GM23248 (cell line): ENCODE measurements at regions not wholly inside any gene's neighbourhood (a gene's known extent, or its start where the extent isn't known, plus 50 kb on each side); places are given as distances from the start of the nearest gene placed in this dataset.

Source experiments
- DNase-seq: peaks from one replicate; pipeline ENCODE4 v3.0.0-alpha.2; 2015
- H2AFZ ChIP-seq: fragments of 200-600 bp; sonication (generic); 2 replicates; pipeline ENCODE4 v1.6.1; 2016; ENCODE audit warnings: antibody characterized with exemption
- H3F3A ChIP-seq: fragments of 200-600 bp; sonication (generic); 2 replicates; pipeline ENCODE4 v1.6.1; 2016; ENCODE audit warnings: mild to moderate bottlenecking, antibody characterized with exemption, mixed run types; ENCODE audit not compliant: insufficient read depth
- H3K27ac ChIP-seq: fragments of 200-600 bp; sonication (generic); 2 replicates; pipeline ENCODE4 v1.5.1; 2016; ENCODE audit warnings: mild to moderate bottlenecking
- H3K27me3 ChIP-seq: fragments of 200-600 bp; sonication (generic); replicated peaks from 2 replicates; pipeline ENCODE4 v1.6.1; 2016; ENCODE audit warnings: mild to moderate bottlenecking; ENCODE audit not compliant: insufficient read depth
- H3K36me3 ChIP-seq: fragments of 200-600 bp; sonication (generic); 2 replicates; pipeline ENCODE4 v1.6.1; 2016; ENCODE audit warnings: low read depth, mild to moderate bottlenecking
- H3K4me1 ChIP-seq: fragments of 200-600 bp; sonication (generic); 2 replicates; pipeline ENCODE4 v1.6.1; 2016; ENCODE audit warnings: mild to moderate bottlenecking; ENCODE audit not compliant: insufficient read depth
- H3K4me2 ChIP-seq: fragments of 200-600 bp; sonication (generic); one replicate; pipeline ENCODE4 v1.6.1; 2016; ENCODE audit warnings: mild to moderate bottlenecking; ENCODE audit not compliant: unreplicated experiment
- H3K4me3 ChIP-seq: fragments of 200-600 bp; sonication (generic); 2 replicates; pipeline ENCODE4 v1.5.1; 2016; ENCODE audit warnings: mild to moderate bottlenecking
- H3K79me2 ChIP-seq: fragments of 200-600 bp; sonication (generic); 2 replicates; pipeline ENCODE4 v1.6.1; 2016; ENCODE audit warnings: mild to moderate bottlenecking; ENCODE audit not compliant: insufficient read depth
- H3K9ac ChIP-seq: fragments of 200-600 bp; sonication (generic); 2 replicates; pipeline ENCODE4 v1.6.1; 2016; ENCODE audit warnings: mild to moderate bottlenecking
- H3K9me2 ChIP-seq: fragments of 200-600 bp; sonication (generic); 2 replicates; pipeline ENCODE4 v1.6.1; 2016; ENCODE audit warnings: mixed run types, mild to moderate bottlenecking, moderate library complexity; ENCODE audit not compliant: insufficient read depth
- H3K9me3 ChIP-seq: fragments of 200-600 bp; sonication (generic); one replicate; pipeline ENCODE4 v1.6.1; 2017; ENCODE audit warnings: low read depth
- H4K20me1 ChIP-seq: fragments of 200-600 bp; sonication (generic); 2 replicates; pipeline ENCODE4 v1.6.0; 2016; ENCODE audit not compliant: insufficient read depth
- EZH2 ChIP-seq: fragments of 200-600 bp; sonication (generic); IDR thresholded peaks from 2 replicates; pipeline ENCODE4 v1.6.1; 2018; ENCODE audit warnings: antibody characterized with exemption, mild to moderate bottlenecking; ENCODE audit not compliant: insufficient read depth, poor library complexity, severe bottlenecking
- EZH2phosphoT487 ChIP-seq: fragments of 200-600 bp; sonication (generic); IDR thresholded peaks from 2 replicates; pipeline ENCODE4 v1.6.1; 2018; ENCODE audit warnings: antibody characterized with exemption, moderate library complexity, mild to moderate bottlenecking, low read depth; ENCODE audit not compliant: insufficient read depth
- WGBS, 2 experiments: methylation state at CpG; one replicate each; pipeline ENCODE4 v1.1.6; 2015 to 2017; ENCODE audit warnings: low lambda C conversion rate in 2 of 2, low coverage in 1 of 2; ENCODE audit errors: missing lambda C conversion rate in 2 of 2; 5-methylcytosine and 5-hydroxymethylcytosine counted together
- in situ Hi-C: fragments of 300-500 bp; cut with MboI; formaldehyde crosslinking; loops from 2 replicates; pipeline ENCODE4 v1.15.0; 2020

DNA sequence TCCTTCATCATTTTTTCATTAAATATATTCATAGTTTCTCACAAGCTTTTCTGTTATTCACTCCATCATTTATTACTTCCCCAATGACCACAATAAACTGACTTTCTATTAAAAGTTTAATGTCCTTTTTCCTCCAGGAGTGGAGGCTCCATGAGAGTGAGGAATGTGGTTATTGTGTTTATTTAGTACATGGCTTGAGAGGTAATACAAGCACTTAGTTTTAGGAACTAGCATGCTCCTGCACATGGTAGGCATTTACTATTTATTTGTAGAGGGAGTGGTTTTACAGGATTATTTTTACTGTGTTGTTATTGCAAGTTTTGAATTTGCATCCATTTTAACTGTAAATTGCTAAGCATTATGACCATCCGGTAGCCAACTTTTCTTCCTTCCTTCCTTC, 412.9 kb upstream of the SUCLG2 start:
- Histone ChIP-seq H3K9ac (no peak overlapping the region), H3K9me2 (no peaks in the 10 kb centered on the region), H3K79me2 (no peaks in the 10 kb centered on the region), H3F3A (no peaks in the 10 kb centered on the region), H4K20me1 (no peaks in the 10 kb centered on the region), H3K36me3 (no peaks in the 10 kb centered on the region), H3K27ac (no peak overlapping the region), H3K4me2 (no peak overlapping the region), H3K27me3 (no peaks in the 10 kb centered on the region), H3K4me1 (no peaks in the 10 kb centered on the region), H3K4me3 (no peak overlapping the region), H2AFZ (no peak overlapping the region), H3K9me3 (no peaks in the 10 kb centered on the region)
- TF ChIP-seq EZH2phosphoT487 = no peak
- TF ChIP-seq EZH2 = no peak
- in situ Hi-C loops = no loop called here
- WGBS, 2 experiments = 33% methylated on average over 1 of the region's 1 CpG
- DNase-seq = no peak

DNA sequence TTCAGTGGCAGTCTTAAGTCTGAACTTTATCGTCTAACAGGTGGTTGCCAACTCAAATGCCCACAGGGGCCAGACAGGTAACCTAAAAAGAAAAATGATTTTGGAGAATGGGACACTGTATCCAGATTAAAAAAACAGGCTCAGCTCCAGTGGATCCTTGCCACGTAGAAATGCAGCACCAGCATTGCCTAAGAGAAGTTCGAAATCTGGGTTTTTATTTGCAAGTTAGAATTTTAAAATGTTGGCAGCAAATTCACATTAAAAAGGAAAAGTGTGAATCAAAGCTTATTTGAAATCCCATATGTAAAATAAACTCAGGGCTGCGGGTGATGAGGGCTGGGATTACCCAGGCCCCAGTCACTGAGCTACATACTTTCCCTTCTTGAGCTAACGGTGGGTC, 408.5 kb upstream of the SUCLG2 start:
- H3F3A ChIP-seq = no peaks in the 10 kb centered on the region

DNA sequence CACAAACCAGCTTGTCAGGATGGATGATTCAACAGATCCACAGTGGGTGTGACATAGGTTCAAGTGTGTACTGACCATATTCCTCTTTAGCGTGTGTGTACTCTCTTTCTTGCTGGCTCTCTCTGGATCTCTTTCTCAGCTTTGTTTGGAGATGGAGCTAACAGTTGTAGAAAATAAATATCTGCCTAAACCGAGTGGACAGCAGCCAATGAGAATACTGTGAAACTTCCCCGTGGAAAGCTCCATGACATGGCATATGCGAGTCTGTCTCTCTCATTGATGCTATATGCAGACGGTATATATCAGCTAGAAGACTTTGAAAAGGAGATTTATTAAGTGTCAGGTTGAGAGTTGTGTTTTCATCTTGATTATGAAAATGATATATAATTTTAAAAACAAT, 406.5 kb upstream of the SUCLG2 start:
- in situ Hi-C loops = no loop called here
- Histone ChIP-seq H3K9ac (no peak overlapping the region), H3K36me3 (no peaks in the 10 kb centered on the region), H3K27me3 (no peaks in the 10 kb centered on the region), H3K4me1 (no peaks in the 10 kb centered on the region), H3K4me3 (no peak overlapping the region), H2AFZ (no peak overlapping the region), H3K9me3 (no peaks in the 10 kb centered on the region), H3F3A (no peaks in the 10 kb centered on the region), H3K4me2 (no peak overlapping the region), H4K20me1 (no peaks in the 10 kb centered on the region), H3K9me2 (no peaks in the 10 kb centered on the region), H3K79me2 (no peaks in the 10 kb centered on the region), H3K27ac (no peak overlapping the region)
- TF ChIP-seq EZH2phosphoT487 (no peak), EZH2 (no peak)
- no peak for DNase-seq
- WGBS, 2 experiments = 4 to 8% methylated on average over 5 of the region's 5 CpGs

More for the DNA sequence above, 408.5 kb upstream of the SUCLG2 start:
- Histone ChIP-seq H3K27ac (no peak overlapping the region), H3K9ac (no peak overlapping the region), H3K4me2 (no peak overlapping the region), H3K9me2 (no peaks in the 10 kb centered on the region), H3K27me3 (no peaks in the 10 kb centered on the region), H3K36me3 (no peaks in the 10 kb centered on the region), H3K4me1 (no peaks in the 10 kb centered on the region), H3K9me3 (no peaks in the 10 kb centered on the region), H3K79me2 (no peaks in the 10 kb centered on the region), H4K20me1 (no peaks in the 10 kb centered on the region), H3K4me3 (no peak overlapping the region), H2AFZ (no peak overlapping the region)
- in situ Hi-C loops = no loop called here
- TF ChIP-seq EZH2 = no peak
- no peak for TF ChIP-seq EZH2phosphoT487
- no peak for DNase-seq
- 14 to 20% methylated on average over 5 of the region's 5 CpGs for WGBS, 2 experiments

DNA sequence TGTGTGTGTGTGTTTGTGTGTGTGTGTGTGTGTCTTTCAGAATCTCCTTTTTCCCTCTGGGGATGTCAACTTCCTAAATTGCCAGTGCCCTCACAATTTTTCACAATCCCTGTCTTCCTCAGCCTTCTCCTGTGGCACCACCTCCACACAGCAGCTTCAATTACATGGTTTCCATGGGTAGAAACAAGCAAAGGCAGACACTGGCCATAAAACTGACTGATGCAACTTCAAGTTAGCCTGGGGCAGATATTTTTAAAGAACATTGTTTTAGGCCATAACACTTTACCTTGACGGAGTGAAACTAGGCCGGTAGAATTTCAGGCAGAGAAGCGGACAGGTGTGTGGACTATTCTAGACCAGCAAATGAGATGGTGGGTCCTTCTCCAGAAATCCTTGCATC, 405.8 kb upstream of the SUCLG2 start:
- TF ChIP-seq EZH2phosphoT487 = no peak
- no peak for TF ChIP-seq EZH2
- 37 to 39% methylated on average over 3 of the region's 3 CpGs for WGBS, 2 experiments
- Histone ChIP-seq H3K79me2 (no peaks in the 10 kb centered on the region), H3K9me3 (no peaks in the 10 kb centered on the region), H3K27me3 (no peaks in the 10 kb centered on the region), H3K4me1 (no peaks in the 10 kb centered on the region), H3K4me3 (no peak overlapping the region), H3K27ac (no peak overlapping the region), H2AFZ (no peak overlapping the region), H3K36me3 (no peaks in the 10 kb centered on the region), H3K9ac (no peak overlapping the region), H3K4me2 (no peak overlapping the region), H4K20me1 (no peaks in the 10 kb centered on the region), H3F3A (no peaks in the 10 kb centered on the region), H3K9me2 (no peaks in the 10 kb centered on the region)
- in situ Hi-C loops = no loop called here
- no peak for DNase-seq

DNA sequence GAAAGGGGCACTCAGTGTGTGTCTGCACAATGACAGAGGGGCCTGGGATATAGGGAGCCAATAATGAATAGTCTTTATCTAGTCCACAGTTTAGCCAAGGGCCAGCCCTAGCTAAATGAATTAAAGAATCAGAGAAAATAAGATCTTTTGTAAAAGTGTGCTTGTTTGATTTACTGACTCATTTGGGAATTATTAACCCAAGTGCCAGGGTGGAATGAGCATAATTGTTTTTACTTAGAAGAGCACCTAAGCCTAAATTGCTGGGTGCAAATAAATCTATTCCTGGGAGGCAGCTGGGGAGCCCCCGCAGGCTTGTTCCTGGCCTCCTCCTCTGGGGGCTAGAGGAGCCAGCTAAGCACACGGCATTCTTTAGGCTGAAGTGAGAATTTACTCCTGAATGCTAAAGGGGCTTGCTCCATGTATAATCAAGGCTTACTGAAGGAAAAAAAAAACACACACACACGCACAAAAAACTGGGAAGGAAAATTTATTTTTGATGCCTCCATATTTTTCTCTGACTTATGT, 405.3 kb upstream of the SUCLG2 start:
- no peak for TF ChIP-seq EZH2phosphoT487
- TF ChIP-seq EZH2 = no peak
- 11 to 16% methylated on average over 3 of the region's 3 CpGs for WGBS, 2 experiments
- Histone ChIP-seq H3K9ac (no peak overlapping the region), H3F3A (no peaks in the 10 kb centered on the region), H3K4me1 (no peaks in the 10 kb centered on the region), H3K36me3 (no peaks in the 10 kb centered on the region), H4K20me1 (no peaks in the 10 kb centered on the region), H3K4me2 (no peak overlapping the region), H3K79me2 (no peaks in the 10 kb centered on the region), H3K27me3 (no peaks in the 10 kb centered on the region), H3K27ac (no peak overlapping the region), H3K4me3 (no peak overlapping the region), H3K9me3 (no peaks in the 10 kb centered on the region), H2AFZ (no peak overlapping the region), H3K9me2 (no peaks in the 10 kb centered on the region)
- no peak for DNase-seq
- in situ Hi-C loops = no loop called here
